ENCODE measurements at regions not wholly inside any gene's neighbourhood (a gene's known extent, or its start where the extent isn't known, plus 50 kb on each side); places are given as distances from the start of the nearest gene placed in this dataset.

- TF ChIP-seq CTCF (conservative IDR thresholded peaks at IDR 0.05; ENCODE audit: low read length) (no peak), EZH2phosphoT487 (IDR thresholded peaks at IDR 0.05; ENCODE audit: borderline replicate concordance) (no peak)
Observed at GRCh38 chr4:23958749-23959148, 68.9 kb upstream of the PPARGC1A start.
